ENCODE measurements at regions not wholly inside any gene's neighbourhood (a gene's known extent, or its start where the extent isn't known, plus 50 kb on each side); places are given as distances from the start of the nearest gene placed in this dataset.
"Not testable (repeated sequence)": the region's sequence is repeated elsewhere in the genome, so short reads cannot be mapped to it uniquely, and the experiment has no call there.

DNA sequence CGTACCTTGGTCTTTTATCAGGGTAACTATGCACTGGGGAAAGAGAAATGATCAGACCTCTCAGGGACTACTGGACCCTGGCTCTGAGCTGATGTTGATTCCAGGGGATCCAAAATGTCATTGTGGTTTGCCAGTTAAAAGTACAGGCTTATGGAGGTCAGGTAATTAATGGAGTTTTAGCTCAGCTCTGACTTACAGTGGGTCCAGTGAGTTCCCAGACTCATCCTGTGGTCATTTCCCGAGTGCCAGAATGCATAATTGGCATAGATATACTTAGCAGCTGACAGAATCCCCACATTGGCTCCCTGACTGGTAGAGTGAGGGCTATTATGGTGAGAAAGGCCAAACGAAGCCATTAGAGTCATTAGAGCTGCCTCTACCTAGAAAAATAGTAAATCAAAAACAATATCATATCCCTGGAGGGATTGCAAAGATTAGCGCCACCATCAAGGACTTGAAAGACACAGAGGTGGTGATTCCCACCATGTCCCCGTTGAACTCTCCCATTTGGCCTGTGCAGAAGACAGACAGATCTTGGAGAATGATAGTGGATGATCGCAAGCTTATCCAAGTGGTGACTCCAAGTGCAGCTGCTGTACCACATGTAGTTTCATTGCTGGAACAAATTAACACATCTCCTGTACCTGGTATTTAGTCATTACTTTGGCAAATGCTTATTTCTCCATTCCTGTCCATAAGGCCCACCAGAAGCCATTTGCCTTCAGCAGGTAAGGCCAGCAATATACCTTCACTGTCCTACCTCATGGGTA is 152.4 kb downstream of the THBS2 start:
- TF ChIP-seq FOXA1 (IDR thresholded peaks at IDR 0.05), result no peak
- TF ChIP-seq, protein P1, sequence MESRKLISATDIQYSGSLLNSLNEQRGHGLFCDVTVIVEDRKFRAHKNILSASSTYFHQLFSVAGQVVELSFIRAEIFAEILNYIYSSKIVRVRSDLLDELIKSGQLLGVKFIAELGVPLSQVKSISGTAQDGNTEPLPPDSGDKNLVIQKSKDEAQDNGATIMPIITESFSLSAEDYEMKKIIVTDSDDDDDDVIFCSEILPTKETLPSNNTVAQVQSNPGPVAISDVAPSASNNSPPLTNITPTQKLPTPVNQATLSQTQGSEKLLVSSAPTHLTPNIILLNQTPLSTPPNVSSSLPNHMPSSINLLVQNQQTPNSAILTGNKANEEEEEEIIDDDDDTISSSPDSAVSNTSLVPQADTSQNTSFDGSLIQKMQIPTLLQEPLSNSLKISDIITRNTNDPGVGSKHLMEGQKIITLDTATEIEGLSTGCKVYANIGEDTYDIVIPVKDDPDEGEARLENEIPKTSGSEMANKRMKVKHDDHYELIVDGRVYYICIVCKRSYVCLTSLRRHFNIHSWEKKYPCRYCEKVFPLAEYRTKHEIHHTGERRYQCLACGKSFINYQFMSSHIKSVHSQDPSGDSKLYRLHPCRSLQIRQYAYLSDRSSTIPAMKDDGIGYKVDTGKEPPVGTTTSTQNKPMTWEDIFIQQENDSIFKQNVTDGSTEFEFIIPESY (IDR thresholded peaks at IDR 0.05), result no peak
- no peak for DNase-seq (ENCODE audit: low spot score)
- WGBS, result 69% methylated on average over 6 of the region's 6 CpGs

DNA sequence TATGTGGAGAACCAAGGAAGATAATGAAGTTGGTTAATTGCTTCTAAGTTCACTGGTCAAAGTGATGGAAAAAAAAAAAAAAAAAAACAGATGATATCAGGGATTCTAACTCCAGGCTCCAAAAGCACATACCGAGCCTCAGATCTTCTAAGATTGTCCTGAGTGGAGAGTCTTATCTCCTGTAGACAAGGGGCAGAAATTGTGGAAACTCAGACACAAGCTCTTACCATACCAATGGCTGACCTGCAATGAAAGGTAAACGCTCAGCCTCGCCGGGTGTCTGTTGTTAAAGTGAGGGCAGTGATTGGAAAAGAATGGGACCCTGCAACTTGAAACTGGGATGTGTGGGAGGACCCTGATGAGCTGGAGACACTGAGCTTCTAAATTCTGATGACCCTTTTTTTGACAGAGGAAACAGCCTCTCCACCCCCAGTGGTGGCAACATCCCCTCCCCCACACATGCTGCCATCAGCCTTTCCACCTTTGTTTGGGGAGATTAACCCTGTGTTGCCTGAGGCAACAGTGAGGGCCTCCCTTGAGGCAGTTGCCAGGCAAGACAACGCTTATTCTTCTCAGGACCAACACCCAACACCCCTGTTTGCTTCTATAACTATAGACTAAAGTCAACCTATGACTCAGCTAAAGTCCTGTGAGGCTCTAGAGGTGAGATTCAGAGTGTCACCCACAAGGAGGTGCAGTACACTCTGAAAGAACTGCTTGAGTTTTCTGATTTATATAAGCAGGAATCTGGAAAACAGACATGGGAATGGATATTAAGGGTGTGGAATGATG is 154.0 kb downstream of the THBS2 start:
- H3K27ac ChIP-seq (ENCODE audit: low read depth in 1 of 2, low read length in 2 of 2), result no peak overlapping the region
- no peaks in the 10 kb centered on the region for H3K27me3 ChIP-seq (ENCODE audit: control insufficient read depth in 4 of 4, insufficient read depth in 4 of 4, low read length in 3 of 4)
- TF ChIP-seq HNF4A (conservative IDR thresholded peaks at IDR 0.05), result no peak
- no peak for TF ChIP-seq EGR1 (IDR thresholded peaks at IDR 0.05; ENCODE audit: low read depth in 2 of 2)
- no peak for TF ChIP-seq RAD21 (IDR thresholded peaks at IDR 0.05)
- no peak for TF ChIP-seq FOXA2 (IDR thresholded peaks at IDR 0.05)
- TF ChIP-seq TAF1 (conservative IDR thresholded peaks at IDR 0.05), result no peak
- TF ChIP-seq FOXA1 (IDR thresholded peaks at IDR 0.05), result no peak
- TF ChIP-seq, protein P2, sequence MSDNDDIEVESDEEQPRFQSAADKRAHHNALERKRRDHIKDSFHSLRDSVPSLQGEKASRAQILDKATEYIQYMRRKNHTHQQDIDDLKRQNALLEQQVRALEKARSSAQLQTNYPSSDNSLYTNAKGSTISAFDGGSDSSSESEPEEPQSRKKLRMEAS (IDR thresholded peaks at IDR 0.05), result no peak
- TF ChIP-seq SP1 (IDR thresholded peaks at IDR 0.05), result no peak
- TF ChIP-seq, protein P3, sequence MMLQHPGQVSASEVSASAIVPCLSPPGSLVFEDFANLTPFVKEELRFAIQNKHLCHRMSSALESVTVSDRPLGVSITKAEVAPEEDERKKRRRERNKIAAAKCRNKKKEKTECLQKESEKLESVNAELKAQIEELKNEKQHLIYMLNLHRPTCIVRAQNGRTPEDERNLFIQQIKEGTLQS (IDR thresholded peaks at IDR 0.05), result no peak
- TF ChIP-seq, protein P4, sequence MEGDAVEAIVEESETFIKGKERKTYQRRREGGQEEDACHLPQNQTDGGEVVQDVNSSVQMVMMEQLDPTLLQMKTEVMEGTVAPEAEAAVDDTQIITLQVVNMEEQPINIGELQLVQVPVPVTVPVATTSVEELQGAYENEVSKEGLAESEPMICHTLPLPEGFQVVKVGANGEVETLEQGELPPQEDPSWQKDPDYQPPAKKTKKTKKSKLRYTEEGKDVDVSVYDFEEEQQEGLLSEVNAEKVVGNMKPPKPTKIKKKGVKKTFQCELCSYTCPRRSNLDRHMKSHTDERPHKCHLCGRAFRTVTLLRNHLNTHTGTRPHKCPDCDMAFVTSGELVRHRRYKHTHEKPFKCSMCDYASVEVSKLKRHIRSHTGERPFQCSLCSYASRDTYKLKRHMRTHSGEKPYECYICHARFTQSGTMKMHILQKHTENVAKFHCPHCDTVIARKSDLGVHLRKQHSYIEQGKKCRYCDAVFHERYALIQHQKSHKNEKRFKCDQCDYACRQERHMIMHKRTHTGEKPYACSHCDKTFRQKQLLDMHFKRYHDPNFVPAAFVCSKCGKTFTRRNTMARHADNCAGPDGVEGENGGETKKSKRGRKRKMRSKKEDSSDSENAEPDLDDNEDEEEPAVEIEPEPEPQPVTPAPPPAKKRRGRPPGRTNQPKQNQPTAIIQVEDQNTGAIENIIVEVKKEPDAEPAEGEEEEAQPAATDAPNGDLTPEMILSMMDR (IDR thresholded peaks at IDR 0.05; ENCODE audit: low read depth, low read length, missing input control), result no peak
- TF ChIP-seq, protein P1 (IDR thresholded peaks at IDR 0.05), result no peak
- TF ChIP-seq NR2F2 (IDR thresholded peaks at IDR 0.05), result no peak
- no peak for TF ChIP-seq GABPA (IDR thresholded peaks at IDR 0.05 in 1 of 2, conservative IDR thresholded peaks at IDR 0.05 in 1 of 2)
- TF ChIP-seq JUND (IDR thresholded peaks at IDR 0.05), result no peak
- no peak for TF ChIP-seq HNF4G (IDR thresholded peaks at IDR 0.05)
- no peak for TF ChIP-seq RXRA (IDR thresholded peaks at IDR 0.05)
- no peak for TF ChIP-seq YY1 (IDR thresholded peaks at IDR 0.05)
- no peaks in the 10 kb centered on the region for H3K36me3 ChIP-seq (ENCODE audit: control insufficient read depth in 4 of 4, insufficient read depth in 3 of 4, low read depth in 1 of 4, low read length in 3 of 4)
- no peak for DNase-seq (ENCODE audit: low spot score)
- whole genome bisulfite sequencing, result 53% methylated on average over 5 of the region's 5 CpGs
- no peak overlapping the region for H3K9ac ChIP-seq (ENCODE audit: low read depth in 1 of 2, low read length in 2 of 2)
- H3K9me3 ChIP-seq (ENCODE audit: control insufficient read depth in 4 of 4, low read length in 3 of 4), result peaks cover 0 to 8% (median 1%) of the 10 kb centered on the region in 4 donors
- no peaks in the 10 kb centered on the region for H3K4me1 ChIP-seq (ENCODE audit: control insufficient read depth in 4 of 4, insufficient read depth in 4 of 4, low read length in 3 of 4)
- H3K4me3 ChIP-seq (ENCODE audit: low read depth in 1 of 3, low read length in 3 of 3), result no peak overlapping the region

More for the DNA sequence above, 152.4 kb downstream of the THBS2 start:
- peaks cover 0 to 8% (median 1%) of the 10 kb centered on the region in 4 donors for H3K9me3 ChIP-seq (ENCODE audit: control insufficient read depth in 4 of 4, low read length in 3 of 4)
- H3K9ac ChIP-seq (ENCODE audit: low read depth in 1 of 2, low read length in 2 of 2), result no peak overlapping the region
- no peaks in the 10 kb centered on the region for H3K4me1 ChIP-seq (ENCODE audit: control insufficient read depth in 4 of 4, insufficient read depth in 4 of 4, low read length in 3 of 4)
- H3K4me3 ChIP-seq (ENCODE audit: low read depth in 1 of 3, low read length in 3 of 3), result no peak overlapping the region
- H3K36me3 ChIP-seq (ENCODE audit: control insufficient read depth in 4 of 4, insufficient read depth in 3 of 4, low read depth in 1 of 4, low read length in 3 of 4), result no peaks in the 10 kb centered on the region
- H3K27ac ChIP-seq (ENCODE audit: low read depth in 1 of 2, low read length in 2 of 2), result no peak overlapping the region
- H3K27me3 ChIP-seq (ENCODE audit: control insufficient read depth in 4 of 4, insufficient read depth in 4 of 4, low read length in 3 of 4), result no peaks in the 10 kb centered on the region

DNA sequence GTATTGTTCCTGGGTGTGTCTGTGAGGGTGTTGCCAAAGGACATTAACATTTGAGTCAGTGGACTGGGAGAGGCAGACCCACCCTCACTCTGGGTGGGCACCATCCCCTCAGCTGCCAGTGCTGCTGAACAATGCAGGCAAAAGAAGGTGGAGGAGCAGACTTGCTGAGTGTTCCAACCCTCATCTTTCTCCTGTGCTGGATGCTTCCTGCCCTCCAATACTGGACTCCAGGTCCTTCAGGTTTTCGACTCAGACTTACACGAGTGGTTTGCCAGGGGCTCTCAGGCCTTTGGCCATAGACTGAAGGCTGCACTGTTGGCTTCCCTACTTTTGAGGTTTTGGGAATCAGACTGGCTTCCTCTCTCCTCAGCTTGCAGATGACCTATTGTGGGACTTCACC is 155.0 kb downstream of the THBS2 start:
- not testable (repeated sequence) for H3K9me3 ChIP-seq (ENCODE audit: control insufficient read depth in 4 of 4, low read length in 3 of 4); H3K4me1 ChIP-seq (ENCODE audit: control insufficient read depth in 4 of 4, insufficient read depth in 4 of 4, low read length in 3 of 4); H3K4me3 ChIP-seq (ENCODE audit: low read depth in 1 of 3, low read length in 3 of 3); DNase-seq (ENCODE audit: low spot score); H3K36me3 ChIP-seq (ENCODE audit: control insufficient read depth in 4 of 4, insufficient read depth in 3 of 4, low read depth in 1 of 4, low read length in 3 of 4); H3K27me3 ChIP-seq (ENCODE audit: control insufficient read depth in 4 of 4, insufficient read depth in 4 of 4, low read length in 3 of 4); H3K9ac ChIP-seq (ENCODE audit: low read depth in 1 of 2, low read length in 2 of 2); H3K27ac ChIP-seq (ENCODE audit: low read depth in 1 of 2, low read length in 2 of 2)
- WGBS, result 91% methylated on average over 2 of the region's 2 CpGs

All from liver (tissue), 8 donors.